ENCODE measurements at regions not wholly inside any gene's neighbourhood (a gene's known extent, or its start where the extent isn't known, plus 50 kb on each side); places are given as distances from the start of the nearest gene placed in this dataset.

DNA sequence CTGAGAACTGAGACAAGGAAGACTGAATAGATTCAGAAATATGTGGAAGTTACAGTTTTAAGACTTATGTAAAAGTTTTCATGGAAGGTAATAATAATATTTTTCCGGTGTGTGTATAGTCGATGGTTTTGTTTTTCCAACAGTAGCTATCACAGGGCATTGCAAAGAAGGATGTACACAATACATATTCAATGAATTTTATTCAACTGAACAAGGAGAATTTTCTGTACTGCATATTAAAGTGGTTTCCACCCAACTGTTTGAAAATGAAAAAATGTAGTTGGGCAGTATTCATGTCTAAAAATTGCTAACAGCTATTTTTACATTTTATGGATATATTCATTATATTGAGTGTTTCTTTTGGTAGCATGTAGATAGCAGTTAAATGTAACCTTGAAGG is 350.3 kb upstream of the ATP10A start:
- no peaks in the 10 kb centered on the region for H3K36me3 Mint-ChIP-seq (ENCODE audit: low read depth)
- no peaks in the 10 kb centered on the region for H3K4me1 Mint-ChIP-seq
- TF ChIP-seq CTCF (conservative IDR thresholded peaks at IDR 0.05): no peak
- H3K27me3 Mint-ChIP-seq (ENCODE audit: low read depth): peaks cover 7% of the 10 kb centered on the region
- no peak overlapping the region for H3K27ac Mint-ChIP-seq (ENCODE audit: unreplicated experiment)
- H3K4me3 Mint-ChIP-seq: no peak overlapping the region
- no peak for DNase-seq (ENCODE audit: low read depth, low spot score)
- no peaks in the 10 kb centered on the region for H3K9me3 Mint-ChIP-seq

- no peak for TF ChIP-seq CTCF (conservative IDR thresholded peaks at IDR 0.05)
- Mint-ChIP-seq H3K4me1 (no peaks in the 10 kb centered on the region), H3K9me3 (no peaks in the 10 kb centered on the region), H3K27ac (ENCODE audit: unreplicated experiment) (no peak overlapping the region), H3K4me3 (no peak overlapping the region), H3K27me3 (ENCODE audit: low read depth) (peaks cover 7% of the 10 kb centered on the region), H3K36me3 (ENCODE audit: low read depth) (no peaks in the 10 kb centered on the region)
- no peak for DNase-seq (ENCODE audit: low read depth, low spot score)
Observed at GRCh38 chr15:26212109-26212508, 349.0 kb upstream of the ATP10A start.

DNA sequence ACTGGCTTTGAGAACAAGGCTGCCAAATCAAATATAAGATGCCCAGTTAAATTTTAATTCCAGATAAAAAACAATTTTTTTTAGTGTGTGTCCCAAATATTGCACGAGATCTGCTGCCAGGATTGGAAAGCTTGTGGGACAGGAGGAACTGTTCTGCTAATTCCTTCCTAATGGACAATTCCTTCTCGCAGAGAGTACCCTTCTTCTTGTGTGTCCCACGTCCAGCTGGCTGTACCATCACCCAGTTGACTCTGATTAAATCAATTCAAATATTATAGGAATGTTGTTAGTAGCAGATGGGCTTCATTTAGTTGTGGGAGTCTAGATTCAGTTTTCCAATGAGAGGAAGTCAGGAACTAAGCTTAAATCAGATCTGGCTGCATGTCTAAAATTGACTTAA is 347.9 kb upstream of the ATP10A start:
- H3K4me3 Mint-ChIP-seq: no peak overlapping the region
- H3K36me3 Mint-ChIP-seq (ENCODE audit: low read depth): no peaks in the 10 kb centered on the region
- no peak overlapping the region for H3K27ac Mint-ChIP-seq (ENCODE audit: unreplicated experiment)
- H3K9me3 Mint-ChIP-seq: no peaks in the 10 kb centered on the region
- H3K4me1 Mint-ChIP-seq: peaks cover under 1% of the 10 kb centered on the region
- TF ChIP-seq CTCF (conservative IDR thresholded peaks at IDR 0.05): no peak
- peaks cover 7% of the 10 kb centered on the region for H3K27me3 Mint-ChIP-seq (ENCODE audit: low read depth)
- no peak for DNase-seq (ENCODE audit: low read depth, low spot score)

- Mint-ChIP-seq H3K9me3 (no peaks in the 10 kb centered on the region), H3K4me3 (no peak overlapping the region), H3K4me1 (peaks cover 17% of the 10 kb centered on the region), H3K27me3 (ENCODE audit: low read depth) (peaks cover 3% of the 10 kb centered on the region), H3K36me3 (ENCODE audit: low read depth) (no peaks in the 10 kb centered on the region), H3K27ac (ENCODE audit: unreplicated experiment) (no peak overlapping the region)
- no peak for TF ChIP-seq CTCF (conservative IDR thresholded peaks at IDR 0.05)
- DNase-seq (ENCODE audit: low read depth, low spot score): no peak
Observed at GRCh38 chr15:26201177-26201858, 338.2 kb upstream of the ATP10A start.

DNA sequence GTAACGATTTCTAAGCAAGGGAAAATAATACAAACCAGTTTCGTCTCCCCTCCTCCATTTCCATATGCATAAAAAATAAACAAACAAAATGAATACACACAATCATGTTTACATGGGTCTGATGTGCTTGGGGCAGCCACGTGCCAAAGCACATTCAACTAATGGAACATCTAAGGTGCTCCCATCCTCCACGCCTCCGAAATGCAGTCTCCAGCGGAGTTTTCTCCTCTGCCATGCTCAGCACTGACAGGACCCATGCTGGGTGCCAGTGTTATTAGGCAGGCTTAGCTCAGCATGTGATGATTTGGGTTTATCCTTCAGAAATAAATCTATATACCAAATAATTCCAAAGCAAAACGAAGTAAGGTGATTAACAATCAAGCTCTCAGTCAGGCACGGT is 337.3 kb upstream of the ATP10A start:
- TF ChIP-seq CTCF (conservative IDR thresholded peaks at IDR 0.05): no peak
- H3K4me1 Mint-ChIP-seq: peaks cover 11% of the 10 kb centered on the region
- no peak overlapping the region for H3K27ac Mint-ChIP-seq (ENCODE audit: unreplicated experiment)
- H3K36me3 Mint-ChIP-seq (ENCODE audit: low read depth): no peaks in the 10 kb centered on the region
- peaks cover 3% of the 10 kb centered on the region for H3K27me3 Mint-ChIP-seq (ENCODE audit: low read depth)
- H3K9me3 Mint-ChIP-seq: no peaks in the 10 kb centered on the region
- H3K4me3 Mint-ChIP-seq: no peak overlapping the region
- no peak for DNase-seq (ENCODE audit: low read depth, low spot score)
